Glutamatergic neuron (in vitro differentiated cells): ENCODE measurements at regions not wholly inside any gene's neighbourhood (a gene's known extent, or its start where the extent isn't known, plus 50 kb on each side); places are given as distances from the start of the nearest gene placed in this dataset.
A peak's percentile ranks its signal among the peaks of the same experiment; 100 is the strongest.

ENCODE experiments used
- DNase-seq: peaks from one replicate; pipeline ENCODE4 v3.0.0; 2022
- H3K27ac Mint-ChIP-seq: one replicate; pipeline ENCODE4 v1.8.0; 2020; ENCODE audit warnings: mild to moderate bottlenecking, mixed read lengths, inconsistent platforms; ENCODE audit not compliant: unreplicated experiment
- H3K27me3 Mint-ChIP-seq: one replicate; pipeline ENCODE4 v1.8.0; 2020; ENCODE audit warnings: mild to moderate bottlenecking, moderate library complexity, mixed read lengths, inconsistent platforms; ENCODE audit not compliant: unreplicated experiment
- H3K36me3 Mint-ChIP-seq: one replicate; pipeline ENCODE4 v1.8.0; 2020; ENCODE audit warnings: mild to moderate bottlenecking, mixed read lengths, inconsistent platforms; ENCODE audit not compliant: unreplicated experiment
- H3K4me1 Mint-ChIP-seq: one replicate; pipeline ENCODE4 v1.8.0; 2020; ENCODE audit warnings: mild to moderate bottlenecking, low read depth, mixed read lengths, inconsistent platforms; ENCODE audit not compliant: unreplicated experiment
- H3K4me3 Mint-ChIP-seq: one replicate; pipeline ENCODE4 v1.8.0; 2020; ENCODE audit warnings: mild to moderate bottlenecking, mixed read lengths, inconsistent platforms; ENCODE audit not compliant: unreplicated experiment
- H3K9me3 Mint-ChIP-seq: one replicate; pipeline ENCODE4 v1.8.0; 2020; ENCODE audit warnings: mild to moderate bottlenecking, moderate library complexity, mixed read lengths, inconsistent platforms; ENCODE audit not compliant: unreplicated experiment
- TF ChIP-seq, protein P1 (sequence below): fragments of 200-600 bp; sonication (generic); IDR thresholded peaks from one replicate; pipeline ENCODE4 v1.5.0; 2021; ENCODE audit not compliant: partially characterized antibody, unreplicated experiment

DNA sequence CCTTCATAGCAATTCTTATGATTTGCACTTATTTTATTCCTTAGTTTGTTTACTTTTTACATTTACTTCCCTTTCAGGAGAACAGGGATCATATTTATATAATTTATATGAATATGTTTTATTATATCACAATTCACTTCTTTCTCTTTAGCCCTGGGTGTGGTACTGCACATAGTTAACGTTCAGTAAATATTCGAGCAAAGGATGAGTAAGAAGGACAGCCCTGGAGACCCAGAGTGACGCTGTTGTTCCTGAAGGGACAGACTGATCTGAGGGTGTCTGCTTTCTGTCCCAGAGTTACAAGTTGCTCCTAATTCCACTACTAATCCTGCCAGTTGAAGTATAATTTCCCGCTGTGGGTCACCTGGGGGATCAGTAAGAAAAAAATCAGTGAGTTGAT is 366.1 kb downstream of the DMRT2 start:
- Mint-ChIP-seq H3K27ac (no peak overlapping the region), H3K27me3 (no peaks in the 10 kb centered on the region), H3K36me3 (no peaks in the 10 kb centered on the region), H3K9me3 (no peaks in the 10 kb centered on the region), H3K4me3 (no peak overlapping the region), H3K4me1 (peaks cover 6% of the 10 kb centered on the region)
- TF ChIP-seq, protein P1, sequence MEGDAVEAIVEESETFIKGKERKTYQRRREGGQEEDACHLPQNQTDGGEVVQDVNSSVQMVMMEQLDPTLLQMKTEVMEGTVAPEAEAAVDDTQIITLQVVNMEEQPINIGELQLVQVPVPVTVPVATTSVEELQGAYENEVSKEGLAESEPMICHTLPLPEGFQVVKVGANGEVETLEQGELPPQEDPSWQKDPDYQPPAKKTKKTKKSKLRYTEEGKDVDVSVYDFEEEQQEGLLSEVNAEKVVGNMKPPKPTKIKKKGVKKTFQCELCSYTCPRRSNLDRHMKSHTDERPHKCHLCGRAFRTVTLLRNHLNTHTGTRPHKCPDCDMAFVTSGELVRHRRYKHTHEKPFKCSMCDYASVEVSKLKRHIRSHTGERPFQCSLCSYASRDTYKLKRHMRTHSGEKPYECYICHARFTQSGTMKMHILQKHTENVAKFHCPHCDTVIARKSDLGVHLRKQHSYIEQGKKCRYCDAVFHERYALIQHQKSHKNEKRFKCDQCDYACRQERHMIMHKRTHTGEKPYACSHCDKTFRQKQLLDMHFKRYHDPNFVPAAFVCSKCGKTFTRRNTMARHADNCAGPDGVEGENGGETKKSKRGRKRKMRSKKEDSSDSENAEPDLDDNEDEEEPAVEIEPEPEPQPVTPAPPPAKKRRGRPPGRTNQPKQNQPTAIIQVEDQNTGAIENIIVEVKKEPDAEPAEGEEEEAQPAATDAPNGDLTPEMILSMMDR = no peak
- no peak for DNase-seq

DNA sequence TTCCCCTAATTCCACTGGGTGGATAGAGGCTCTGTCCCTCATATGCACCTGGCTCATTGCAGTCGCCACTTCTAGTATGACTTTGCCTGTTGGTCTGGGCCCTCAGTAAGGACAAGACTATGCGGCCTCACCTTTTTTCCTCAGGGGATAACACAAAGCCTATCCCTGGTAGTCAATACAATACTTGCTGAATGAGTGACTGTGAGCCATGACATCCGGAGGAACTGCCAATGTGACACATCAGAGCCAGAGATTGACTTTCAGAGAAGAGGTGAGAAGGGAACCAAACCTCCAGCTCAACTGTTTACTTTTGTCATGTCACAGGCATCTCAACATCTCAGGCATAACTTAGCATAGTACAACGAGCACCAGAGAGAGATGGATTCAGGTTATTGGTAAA is 371.3 kb downstream of the DMRT2 start:
- TF ChIP-seq, protein P1 = no peak
- H3K27me3 Mint-ChIP-seq = no peaks in the 10 kb centered on the region
- H3K9me3 Mint-ChIP-seq = no peaks in the 10 kb centered on the region
- no peak for DNase-seq
- no peak overlapping the region for H3K4me3 Mint-ChIP-seq
- no peaks in the 10 kb centered on the region for H3K4me1 Mint-ChIP-seq
- no peak overlapping the region for H3K27ac Mint-ChIP-seq
- H3K36me3 Mint-ChIP-seq = no peaks in the 10 kb centered on the region

DNA sequence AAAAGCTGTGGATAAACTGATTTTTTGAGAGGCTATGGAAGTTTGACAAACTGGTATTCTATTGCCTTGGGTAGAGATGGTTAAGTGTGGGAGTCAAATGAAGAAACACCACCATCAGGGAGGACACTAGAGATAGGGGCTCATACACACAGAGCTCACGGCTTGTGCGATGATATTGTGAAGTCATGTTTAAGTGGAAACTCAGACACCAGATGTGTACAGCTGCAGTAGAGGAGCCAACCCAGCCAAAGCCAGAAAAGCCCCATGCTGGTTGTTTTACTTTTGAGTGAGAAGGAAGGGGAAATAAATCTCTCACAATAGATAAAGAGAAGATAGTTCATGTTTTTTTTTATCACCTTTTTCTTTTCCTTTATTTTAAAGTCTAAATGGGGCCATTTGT is 377.7 kb downstream of the DMRT2 start:
- DNase-seq = no peak
- TF ChIP-seq, protein P1 = no peak
- H3K9me3 Mint-ChIP-seq = no peaks in the 10 kb centered on the region
- H3K27me3 Mint-ChIP-seq = peaks cover 2% of the 10 kb centered on the region
- H3K36me3 Mint-ChIP-seq = no peaks in the 10 kb centered on the region
- H3K4me1 Mint-ChIP-seq = no peaks in the 10 kb centered on the region
- H3K27ac Mint-ChIP-seq = no peak overlapping the region
- H3K4me3 Mint-ChIP-seq = no peak overlapping the region

DNA sequence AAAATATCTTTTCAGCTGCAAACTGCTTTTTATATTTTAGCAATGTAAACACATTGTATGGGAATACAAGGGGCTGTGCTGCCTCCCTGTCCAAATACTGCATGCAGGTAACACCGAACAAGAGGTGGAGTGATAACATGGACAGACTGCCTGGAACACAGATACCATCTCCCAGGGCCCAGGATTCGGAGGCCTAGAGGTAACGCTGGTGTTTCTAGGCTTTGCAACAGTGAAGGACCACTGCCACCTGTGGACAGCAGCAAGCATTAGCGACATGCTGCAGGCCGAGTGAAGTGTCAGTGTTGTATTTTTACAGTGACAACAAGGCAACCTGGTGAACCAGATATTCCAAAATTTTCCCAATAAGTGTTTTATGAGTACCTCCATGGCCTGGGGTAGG is 379.1 kb downstream of the DMRT2 start:
- TF ChIP-seq, protein P1 = no peak
- no peak overlapping the region for H3K4me3 Mint-ChIP-seq
- H3K27ac Mint-ChIP-seq = no peak overlapping the region
- DNase-seq = peak; percentile 27
- peaks cover 2% of the 10 kb centered on the region for H3K9me3 Mint-ChIP-seq
- no peaks in the 10 kb centered on the region for H3K36me3 Mint-ChIP-seq
- H3K4me1 Mint-ChIP-seq = no peaks in the 10 kb centered on the region
- H3K27me3 Mint-ChIP-seq = peaks cover 2% of the 10 kb centered on the region

DNA sequence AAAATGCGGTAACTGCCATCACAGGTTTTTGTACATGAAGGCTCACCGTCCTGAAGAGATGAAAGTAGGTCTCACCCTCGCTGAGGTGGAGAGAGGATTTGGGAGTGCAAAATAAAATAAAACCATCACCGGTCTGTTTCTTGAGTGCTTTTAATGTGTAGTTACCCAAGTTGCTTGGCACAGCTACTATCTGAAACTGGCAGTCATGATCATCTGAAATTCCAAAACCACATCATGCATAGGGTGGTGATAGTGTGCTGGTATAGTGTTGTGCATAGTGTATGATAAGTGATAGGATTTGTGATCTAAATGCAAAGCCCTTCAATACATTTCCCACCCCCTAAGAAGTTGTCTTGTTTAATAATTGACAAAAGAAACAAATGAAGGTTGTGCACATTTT is 381.3 kb downstream of the DMRT2 start:
- H3K9me3 Mint-ChIP-seq = peaks cover 2% of the 10 kb centered on the region
- H3K27ac Mint-ChIP-seq = no peak overlapping the region
- no peak overlapping the region for H3K4me3 Mint-ChIP-seq
- H3K27me3 Mint-ChIP-seq = peaks cover 2% of the 10 kb centered on the region
- H3K4me1 Mint-ChIP-seq = no peaks in the 10 kb centered on the region
- no peaks in the 10 kb centered on the region for H3K36me3 Mint-ChIP-seq
- TF ChIP-seq, protein P1 = no peak
- DNase-seq = no peak
